Astrocyte of the spinal cord (primary cell): ENCODE measurements at regions not wholly inside any gene's neighbourhood (a gene's known extent, or its start where the extent isn't known, plus 50 kb on each side); places are given as distances from the start of the nearest gene placed in this dataset.

ENCODE experiments used
- DNase-seq: peaks from one replicate; pipeline ENCODE4 v3.0.0; 2011; ENCODE audit warnings: low read depth, low spot score
- H3K4me3 ChIP-seq: 2 replicates; pipeline ENCODE4 v1.5.1; 2011; ENCODE audit warnings: low read depth, mild to moderate bottlenecking, low read length, moderate library complexity
- in situ Hi-C: cut with HindIII; loops from 2 replicates; pipeline ENCODE4 v1.10.0; 2017; ENCODE audit warnings: low sequenced_read_pairs
- TF ChIP-seq, protein P1 (sequence below): IDR thresholded peaks from 2 replicates; pipeline ENCODE4 v1.5.1; 2012; ENCODE audit warnings: low read depth, mild to moderate bottlenecking, low read length, inconsistent platforms

DNA sequence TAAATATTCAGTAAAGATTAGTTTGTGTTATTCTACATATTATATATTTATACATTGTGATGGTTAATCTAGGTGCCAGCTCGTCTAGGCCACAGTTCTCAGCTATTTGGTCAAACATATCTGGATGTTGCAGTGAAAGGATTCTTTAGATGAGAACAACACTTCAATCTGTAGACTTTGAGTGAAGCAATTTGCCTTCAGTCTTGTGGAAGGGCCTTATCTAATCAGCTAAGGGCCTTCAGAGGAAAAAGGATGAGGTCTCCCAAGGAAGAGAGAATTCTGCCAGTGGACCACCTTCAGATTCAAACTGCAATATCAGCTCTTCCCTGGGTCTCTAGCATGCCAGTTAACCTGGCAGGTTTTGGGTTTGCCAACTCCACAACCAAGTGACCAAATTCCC, 112.0 kb downstream of the SH3TC2 start:
- in situ Hi-C loops = no loop called here
- DNase-seq = no peak
- no peak overlapping the region for H3K4me3 ChIP-seq
- TF ChIP-seq, protein P1, sequence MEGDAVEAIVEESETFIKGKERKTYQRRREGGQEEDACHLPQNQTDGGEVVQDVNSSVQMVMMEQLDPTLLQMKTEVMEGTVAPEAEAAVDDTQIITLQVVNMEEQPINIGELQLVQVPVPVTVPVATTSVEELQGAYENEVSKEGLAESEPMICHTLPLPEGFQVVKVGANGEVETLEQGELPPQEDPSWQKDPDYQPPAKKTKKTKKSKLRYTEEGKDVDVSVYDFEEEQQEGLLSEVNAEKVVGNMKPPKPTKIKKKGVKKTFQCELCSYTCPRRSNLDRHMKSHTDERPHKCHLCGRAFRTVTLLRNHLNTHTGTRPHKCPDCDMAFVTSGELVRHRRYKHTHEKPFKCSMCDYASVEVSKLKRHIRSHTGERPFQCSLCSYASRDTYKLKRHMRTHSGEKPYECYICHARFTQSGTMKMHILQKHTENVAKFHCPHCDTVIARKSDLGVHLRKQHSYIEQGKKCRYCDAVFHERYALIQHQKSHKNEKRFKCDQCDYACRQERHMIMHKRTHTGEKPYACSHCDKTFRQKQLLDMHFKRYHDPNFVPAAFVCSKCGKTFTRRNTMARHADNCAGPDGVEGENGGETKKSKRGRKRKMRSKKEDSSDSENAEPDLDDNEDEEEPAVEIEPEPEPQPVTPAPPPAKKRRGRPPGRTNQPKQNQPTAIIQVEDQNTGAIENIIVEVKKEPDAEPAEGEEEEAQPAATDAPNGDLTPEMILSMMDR = no peak

- TF ChIP-seq, protein P1 = no peak
Observed at GRCh38 chr5:148951612-148952011, 111.2 kb downstream of the SH3TC2 start.

DNA sequence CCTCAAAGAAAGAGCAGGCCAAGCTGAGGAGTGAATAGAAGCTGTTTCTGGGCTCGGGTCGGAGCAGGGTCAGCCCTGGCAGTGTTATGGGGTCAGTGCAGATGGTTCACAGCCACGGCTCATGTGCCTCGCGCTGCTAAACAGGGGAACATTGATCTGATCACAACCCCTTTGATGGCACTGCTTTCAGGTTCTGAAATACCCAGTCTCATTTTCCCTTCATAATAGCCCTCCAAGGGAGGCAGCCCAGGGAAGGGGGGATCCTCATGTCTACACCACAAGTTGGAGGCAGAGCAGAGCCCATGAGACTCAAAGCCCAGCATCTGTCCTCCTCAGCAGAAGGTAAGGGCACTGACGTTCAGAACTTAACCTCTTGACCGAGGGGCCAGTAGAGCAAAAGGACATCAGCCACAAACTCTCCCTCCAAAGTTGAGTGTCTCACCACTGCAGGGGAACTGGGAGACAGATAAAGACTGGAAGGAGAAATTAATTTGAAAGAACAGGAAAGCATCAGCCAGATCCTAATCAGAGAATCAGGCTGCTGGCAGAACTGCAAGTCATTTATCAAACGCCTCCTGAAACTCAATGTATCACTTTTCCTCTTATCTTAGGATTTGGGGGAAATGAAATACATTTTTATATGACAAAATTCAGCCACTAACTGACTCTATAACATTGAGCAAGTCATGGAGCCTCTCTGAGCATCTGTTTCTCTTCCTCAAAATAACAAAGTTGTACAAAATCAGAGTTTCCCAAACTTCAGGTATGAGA, 110.6 kb downstream of the SH3TC2 start:
- TF ChIP-seq, protein P1 = no peak
- in situ Hi-C loops = no loop called here
- H3K4me3 ChIP-seq = no peak overlapping the region
- no peak for DNase-seq

More at GRCh38 chr5:148951612-148952011, 111.2 kb downstream of the SH3TC2 start:
- in situ Hi-C loops = no loop called here
- H3K4me3 ChIP-seq = no peak overlapping the region
- DNase-seq = no peak

GRCh38 chr5:148953711-148954110, 109.2 kb downstream of the SH3TC2 start:
- no peak overlapping the region for H3K4me3 ChIP-seq
- in situ Hi-C loops = no loop called here
- TF ChIP-seq, protein P1 = no peak
- no peak for DNase-seq
